HFF-Myc (cell line): ENCODE measurements at regions not wholly inside any gene's neighbourhood (a gene's known extent, or its start where the extent isn't known, plus 50 kb on each side); places are given as distances from the start of the nearest gene placed in this dataset.
"Not testable (repeated sequence)": the region's sequence is repeated elsewhere in the genome, so short reads cannot be mapped to it uniquely, and the experiment has no call there.

ENCODE experiments used
- DNase-seq: peaks from one replicate; pipeline ENCODE4 v3.0.0-alpha.2; 2011; ENCODE audit warnings: low read depth; ENCODE audit errors: extremely low read depth
- H3K4me3 ChIP-seq: replicated peaks from 2 replicates; pipeline ENCODE4 v1.5.1; 2011; ENCODE audit warnings: low read depth, mild to moderate bottlenecking, control low read depth, low read length
- CTCF ChIP-seq: IDR thresholded peaks from 2 replicates; pipeline ENCODE4 v1.5.1; 2012; ENCODE audit warnings: mild to moderate bottlenecking, low read depth, low read length, control low read depth; ENCODE audit errors: missing control alignments

- no peak overlapping the region for H3K4me3 ChIP-seq
- no peak for TF ChIP-seq CTCF
- DNase-seq: no peak
Observed at GRCh38 chr2:58756336-58756735, 515.2 kb upstream of the FANCL start.

GRCh38 chr2:58752507-58752906, 511.4 kb upstream of the FANCL start:
- H3K4me3 ChIP-seq, DNase-seq: not testable (repeated sequence)

DNA sequence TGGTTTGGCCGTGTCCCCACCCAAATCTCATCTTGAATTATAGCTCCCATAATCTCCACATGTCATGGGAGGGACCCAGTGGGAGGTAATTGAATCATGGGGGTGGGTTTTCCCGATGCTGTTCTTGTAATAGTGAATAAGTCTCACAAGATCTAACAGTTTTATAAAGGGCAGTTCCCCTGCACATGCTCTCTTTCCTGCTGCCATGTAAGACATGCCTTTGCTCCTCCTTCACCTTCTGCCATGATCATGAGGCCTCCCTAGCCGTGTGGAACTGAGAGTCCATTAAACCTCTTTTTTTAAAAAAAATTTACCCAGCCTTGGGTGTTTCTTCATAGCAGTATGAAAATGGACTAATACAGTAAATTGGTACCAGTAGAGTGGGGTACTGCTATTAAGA, 510.6 kb upstream of the FANCL start:
- not testable (repeated sequence) for H3K4me3 ChIP-seq, DNase-seq

DNA sequence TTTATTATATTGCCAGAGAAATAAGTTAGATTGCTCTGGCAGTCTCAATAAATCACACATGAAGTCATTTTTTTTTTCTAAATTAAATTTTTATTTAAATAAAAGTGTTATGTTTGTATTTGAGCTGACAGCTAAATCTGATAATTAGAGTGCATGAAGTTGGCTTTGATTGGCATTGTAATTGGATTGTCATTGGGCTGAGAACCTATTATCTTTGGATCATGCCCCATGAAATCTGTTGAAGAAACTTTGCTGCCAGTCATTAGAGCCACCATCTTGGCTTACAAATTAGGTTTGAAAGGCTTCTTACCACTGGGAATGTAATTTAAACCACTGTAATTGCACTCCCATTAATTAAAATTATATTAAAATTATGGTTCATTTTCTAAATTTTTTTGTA, 507.9 kb upstream of the FANCL start:
- H3K4me3 ChIP-seq: no peak overlapping the region
- no peak for DNase-seq
- no peak for TF ChIP-seq CTCF

DNA sequence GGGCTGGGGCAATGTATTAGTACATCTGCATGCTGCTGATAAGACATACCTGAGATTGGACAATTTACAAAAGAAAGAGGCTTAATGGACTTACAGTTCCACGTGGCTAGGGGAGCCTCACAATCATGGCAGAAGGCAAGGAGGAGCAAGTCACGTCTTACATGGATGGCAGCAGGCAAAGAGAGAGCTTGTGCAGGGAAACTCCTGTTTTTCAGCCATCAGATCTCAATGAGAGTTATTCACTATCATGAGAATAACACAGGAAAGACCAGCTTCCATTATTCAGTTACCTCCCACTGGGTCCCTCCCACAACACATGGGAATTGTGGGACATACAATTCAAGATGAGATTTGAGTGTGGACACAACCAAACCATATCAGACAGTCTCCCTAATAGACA, 504.2 kb upstream of the FANCL start:
- DNase-seq, H3K4me3 ChIP-seq: not testable (repeated sequence)

GRCh38 chr2:58740426-58740825, 499.3 kb upstream of the FANCL start:
- no peak for DNase-seq
- no peak overlapping the region for H3K4me3 ChIP-seq
- TF ChIP-seq CTCF: no peak

- no peak for DNase-seq
- TF ChIP-seq CTCF: no peak
- no peak overlapping the region for H3K4me3 ChIP-seq
Observed at GRCh38 chr2:58739033-58739432, 497.9 kb upstream of the FANCL start.

GRCh38 chr2:58734365-58734764, 493.2 kb upstream of the FANCL start:
- no peak overlapping the region for H3K4me3 ChIP-seq
- TF ChIP-seq CTCF: no peak
- DNase-seq: no peak

DNA sequence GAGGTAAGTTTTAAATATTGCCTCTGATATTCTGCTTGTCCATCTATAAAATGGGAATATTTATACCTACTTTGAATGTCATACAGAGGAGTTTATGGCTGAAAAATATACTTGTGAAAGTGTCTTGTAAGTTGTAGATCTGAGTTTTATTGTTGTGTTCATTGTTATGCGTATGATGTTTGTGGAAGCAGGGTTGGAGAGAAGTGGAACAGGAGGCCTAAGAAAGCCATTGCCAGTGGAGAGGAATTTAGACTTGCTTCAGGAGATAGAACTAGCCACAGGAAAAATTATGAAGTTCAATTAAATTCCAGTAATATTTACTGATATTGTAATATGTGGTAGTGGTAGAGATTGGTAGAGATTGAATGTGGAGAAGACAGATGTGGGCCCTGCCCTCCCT, 491.9 kb upstream of the FANCL start:
- TF ChIP-seq CTCF: no peak

More for the DNA sequence above, 491.9 kb upstream of the FANCL start:
- DNase-seq: no peak
- H3K4me3 ChIP-seq: no peak overlapping the region
